Pulmonary artery endothelial cell (primary cell): ENCODE measurements at regions not wholly inside any gene's neighbourhood (a gene's known extent, or its start where the extent isn't known, plus 50 kb on each side); places are given as distances from the start of the nearest gene placed in this dataset.

Experiments
- DNase-seq: peaks from one replicate; pipeline ENCODE4 v3.0.0-alpha.2; 2011; ENCODE audit warnings: low read depth, low spot score

DNA sequence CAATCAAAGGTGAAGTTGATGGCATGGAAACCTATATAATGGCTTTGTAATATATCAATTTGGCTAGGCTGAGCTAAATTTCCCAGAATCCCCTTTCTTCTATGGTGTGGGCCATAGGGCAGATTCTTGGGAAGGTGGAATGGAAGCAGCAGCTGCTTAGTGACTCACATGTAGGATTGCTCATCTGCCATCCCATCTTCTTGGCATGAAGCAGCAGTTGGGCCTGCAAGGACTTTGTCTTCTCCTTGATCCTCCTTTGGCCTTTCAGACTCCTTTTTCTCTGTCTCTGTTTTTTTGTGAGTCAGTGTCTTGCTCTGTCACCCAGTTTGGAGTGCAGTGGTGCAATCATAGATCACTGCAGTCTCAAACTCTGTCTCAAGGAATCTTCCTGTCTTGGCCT lies 52.6 kb upstream of the CEP162 start:
- DNase-seq, result no peak

DNA sequence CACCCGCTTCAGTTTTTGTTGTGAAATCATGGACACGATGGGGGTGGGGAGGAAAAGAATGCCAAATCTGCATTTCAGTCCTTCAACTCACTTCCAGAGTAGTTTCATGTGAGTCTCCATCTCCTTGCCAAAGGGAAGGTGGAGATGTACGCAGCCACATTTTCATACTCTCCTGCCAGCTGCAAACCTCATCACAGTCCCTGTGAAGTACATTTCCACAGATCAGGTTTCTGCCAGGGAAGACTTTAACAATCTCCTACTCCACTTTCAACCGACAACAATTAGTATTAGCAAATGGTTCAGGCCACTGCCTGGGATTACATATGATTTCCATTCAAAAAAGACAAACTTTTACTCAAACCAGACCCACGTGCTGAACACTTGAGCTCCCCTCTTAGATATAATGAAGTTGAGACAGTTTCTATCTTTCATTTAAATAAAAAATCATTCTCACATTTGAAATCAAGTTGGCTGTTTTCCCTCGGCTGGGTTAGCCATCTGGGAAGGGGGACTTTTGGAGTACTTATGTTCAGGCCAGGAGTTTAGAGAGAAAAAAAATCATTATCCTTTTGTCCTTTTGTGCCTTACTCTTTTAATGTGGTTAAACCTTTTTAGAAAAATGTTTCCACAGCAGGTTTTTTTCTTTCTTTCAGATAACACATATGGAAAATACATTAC lies 51.0 kb upstream of the CEP162 start:
- no peak for DNase-seq
